ENCODE measurements at regions not wholly inside any gene's neighbourhood (a gene's known extent, or its start where the extent isn't known, plus 50 kb on each side); places are given as distances from the start of the nearest gene placed in this dataset.

GRCh38 chr12:88313554-88313953, 171.4 kb downstream of the TMTC3 start:
- TF ChIP-seq CTCF (IDR thresholded peaks at IDR 0.05; ENCODE audit: borderline replicate concordance, extremely low read depth, low read length, poor library complexity, severe bottlenecking) (no peak), EZH2 (IDR thresholded peaks at IDR 0.05; ENCODE audit: borderline replicate concordance, low read depth, low read length, severe bottlenecking) (no peak)

Data from DND-41 (cell line).